HepG2 (cell line): ENCODE measurements at regions not wholly inside any gene's neighbourhood (a gene's known extent, or its start where the extent isn't known, plus 50 kb on each side); places are given as distances from the start of the nearest gene placed in this dataset.

ENCODE experiments used
- CEBPB ChIP-seq: IDR thresholded peaks from 2 replicates; pipeline ENCODE4 v1.6.1; 2011; ENCODE audit warnings: low read depth, low read length, improper control_type of control experiment, borderline replicate concordance
- EHMT2 ChIP-seq: fragments of 200-600 bp; sonication (generic); IDR thresholded peaks from 2 replicates; pipeline ENCODE4 v1.7.0; 2017; ENCODE audit warnings: antibody characterized with exemption, low read depth, low read length, borderline replicate concordance
- FOSL1 ChIP-seq: sonication (generic); formaldehyde crosslinking; IDR thresholded peaks from 2 replicates; pipeline ENCODE4 v1.9.0; 2021; ENCODE audit warnings: missing genetic modification reagents, borderline replicate concordance
- HNRNPK ChIP-seq: fragments of 200-400 bp; formaldehyde crosslinking; IDR thresholded peaks from 2 replicates; pipeline ENCODE4 v1.6.1; 2018; ENCODE audit warnings: low read length, low read depth, moderate library complexity, mild to moderate bottlenecking; ENCODE audit not compliant: poor library complexity, severe bottlenecking
- HOXA7 ChIP-seq: sonication (generic); formaldehyde crosslinking; IDR thresholded peaks from 2 replicates; pipeline ENCODE4 v1.8.1; 2022; ENCODE audit warnings: mild to moderate bottlenecking, missing genetic modification reagents, moderate library complexity
- IRF2 ChIP-seq: IDR thresholded peaks from 2 replicates; pipeline ENCODE4 v1.6.1; 2018; ENCODE audit warnings: missing genetic modification reagents, missing compliant biosample characterization
- JUND ChIP-seq: sonication (generic); formaldehyde crosslinking; IDR thresholded peaks from 2 replicates; pipeline ENCODE4 v1.8.0; 2022; ENCODE audit warnings: mild to moderate bottlenecking, missing genetic modification reagents
- SOX5 ChIP-seq: IDR thresholded peaks from 2 replicates; pipeline ENCODE4 v1.6.1; 2016; ENCODE audit warnings: borderline replicate concordance
- SRSF1 ChIP-seq: fragments of 200-400 bp; formaldehyde crosslinking; optimal IDR thresholded peaks from 2 replicates; pipeline ENCODE3; 2017; ENCODE audit warnings: mild to moderate bottlenecking, low read depth, low read length, moderate library complexity
- ZBTB8A ChIP-seq: sonication (generic); formaldehyde crosslinking; IDR thresholded peaks from 2 replicates; pipeline ENCODE4 v1.4.0; 2020; ENCODE audit warnings: mild to moderate bottlenecking, low read depth, missing genetic modification reagents, borderline replicate concordance
- ZFP90 ChIP-seq: sonication (generic); formaldehyde crosslinking; IDR thresholded peaks from 2 replicates; pipeline ENCODE4 v1.8.0; 2022; ENCODE audit warnings: missing genetic modification reagents, mild to moderate bottlenecking, inconsistent platforms, borderline replicate concordance
- ZNF230 ChIP-seq: sonication (generic); formaldehyde crosslinking; IDR thresholded peaks from 2 replicates; pipeline ENCODE4 v1.4.0; 2020; ENCODE audit warnings: mild to moderate bottlenecking, missing genetic modification reagents
- ZNF432 ChIP-seq: sonication (generic); formaldehyde crosslinking; IDR thresholded peaks from 2 replicates; pipeline ENCODE4 v1.5.0; 2020; ENCODE audit warnings: missing genetic modification reagents, mild to moderate bottlenecking, borderline replicate concordance
- ZNF549 ChIP-seq: sonication (generic); formaldehyde crosslinking; IDR thresholded peaks from 2 replicates; pipeline ENCODE4 v1.5.0; 2020; ENCODE audit warnings: missing genetic modification reagents
- ZNF879 ChIP-seq: sonication (generic); formaldehyde crosslinking; IDR thresholded peaks from 2 replicates; pipeline ENCODE4 v1.8.1; 2023; ENCODE audit warnings: missing genetic modification reagents
- ZNF883 ChIP-seq: sonication (generic); formaldehyde crosslinking; IDR thresholded peaks from 2 replicates; pipeline ENCODE4 v1.5.1; 2020; ENCODE audit warnings: mild to moderate bottlenecking, missing genetic modification reagents; ENCODE audit errors: not compliant biosample characterization
- ZSCAN20 ChIP-seq: sonication (generic); formaldehyde crosslinking; IDR thresholded peaks from 2 replicates; pipeline ENCODE4 v1.4.0; 2020; ENCODE audit warnings: missing genetic modification reagents, mild to moderate bottlenecking, borderline replicate concordance
- TF ChIP-seq, protein P1 (sequence below), 2 experiments: sonication (generic) in 1 of 2; formaldehyde crosslinking in 1 of 2; IDR thresholded peaks; 2 replicates each; pipeline versions ENCODE4 v1.4.0 to v1.6.1; 2018 to 2020; ENCODE audit warnings: missing genetic modification reagents in 2 of 2, borderline replicate concordance in 1 of 2, low read depth in 1 of 2, mild to moderate bottlenecking in 1 of 2, missing biosample characterization in 1 of 2
- TF ChIP-seq, protein P2 (sequence below): sonication (generic); formaldehyde crosslinking; IDR thresholded peaks from 2 replicates; pipeline ENCODE4 v1.4.0; 2020; ENCODE audit warnings: missing genetic modification reagents
- TF ChIP-seq, protein P3 (sequence below): sonication (generic); formaldehyde crosslinking; IDR thresholded peaks from 2 replicates; pipeline ENCODE4 v1.4.0; 2020; ENCODE audit warnings: missing genetic modification reagents
- TF ChIP-seq, protein P4 (sequence below): IDR thresholded peaks from 2 replicates; pipeline ENCODE4 v1.6.1; 2016; ENCODE audit warnings: mild to moderate bottlenecking, missing biosample characterization, missing genetic modification reagents
- TF ChIP-seq, protein P5 (sequence below): IDR thresholded peaks from 2 replicates; pipeline ENCODE4 v1.6.1; 2016

DNA sequence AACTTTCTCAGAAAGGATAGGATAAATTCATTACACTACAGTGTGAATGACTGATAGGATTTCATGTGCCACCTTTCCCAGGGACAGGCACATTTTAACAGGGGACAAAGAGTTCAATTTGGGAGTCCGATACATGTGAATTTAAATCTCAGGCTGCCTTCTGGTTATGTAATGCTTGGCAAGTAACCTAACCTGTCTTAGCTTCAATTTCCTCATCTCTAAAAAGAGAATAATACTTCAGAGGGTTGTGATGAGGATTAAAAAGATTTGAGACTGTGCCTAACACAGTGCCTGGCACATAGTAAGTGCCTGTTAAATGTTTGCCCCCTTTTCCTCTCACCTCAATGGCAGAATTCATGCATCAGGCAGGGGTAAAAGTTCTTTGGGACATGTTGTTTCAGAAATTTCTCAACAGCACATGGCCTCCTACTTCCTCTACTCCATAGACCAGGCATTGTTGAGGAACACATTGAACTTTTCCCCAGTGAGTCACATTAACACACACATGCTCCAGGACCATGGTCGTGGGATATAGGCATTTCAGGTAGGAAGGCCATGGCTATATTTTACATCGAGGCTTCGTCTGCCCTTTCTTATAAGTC is 94.6 kb upstream of the EGFLAM start (continued):
- TF ChIP-seq IRF2 (0 out of 2 replicates have a peak, but pooled peaks have one; percentile 85), JUND (peak; percentile 42), ZNF549 (CRISPR knock-in tag) (no peak), HNRNPK (no peak), ZBTB8A (CRISPR knock-in tag) (no peak), SRSF1 (no peak), CEBPB (peak; percentile 68), SOX5 (CRISPR knock-in tag) (peak; percentile 93), ZNF879 (CRISPR knock-in tag) (no peak), ZNF230 (CRISPR knock-in tag) (no peak), ZFP90 (0 out of 2 replicates have a peak, but pooled peaks have one; percentile 15), ZNF883 (CRISPR knock-in tag) (no peak), ZNF432 (no peak), ZSCAN20 (no peak), HOXA7 (CRISPR knock-in tag) (no peak), FOSL1 (CRISPR knock-in tag) (peak; percentile 85), EHMT2 (no peak)
- TF ChIP-seq, protein P1, sequence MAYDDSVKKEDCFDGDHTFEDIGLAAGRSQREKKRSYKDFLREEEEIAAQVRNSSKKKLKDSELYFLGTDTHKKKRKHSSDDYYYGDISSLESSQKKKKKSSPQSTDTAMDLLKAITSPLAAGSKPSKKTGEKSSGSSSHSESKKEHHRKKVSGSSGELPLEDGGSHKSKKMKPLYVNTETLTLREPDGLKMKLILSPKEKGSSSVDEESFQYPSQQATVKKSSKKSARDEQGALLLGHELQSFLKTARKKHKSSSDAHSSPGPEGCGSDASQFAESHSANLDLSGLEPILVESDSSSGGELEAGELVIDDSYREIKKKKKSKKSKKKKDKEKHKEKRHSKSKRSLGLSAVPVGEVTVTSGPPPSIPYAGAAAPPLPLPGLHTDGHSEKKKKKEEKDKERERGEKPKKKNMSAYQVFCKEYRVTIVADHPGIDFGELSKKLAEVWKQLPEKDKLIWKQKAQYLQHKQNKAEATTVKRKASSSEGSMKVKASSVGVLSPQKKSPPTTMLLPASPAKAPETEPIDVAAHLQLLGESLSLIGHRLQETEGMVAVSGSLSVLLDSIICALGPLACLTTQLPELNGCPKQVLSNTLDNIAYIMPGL (CRISPR knock-in tag; IDR thresholded peaks at IDR 0.05; ENCODE audit: borderline replicate concordance in 1 of 2, low read depth in 1 of 2): 0 out of 4 replicates have a peak, but pooled peaks of 1 of the 2 experiments have one; percentile 8
- TF ChIP-seq, protein P2, sequence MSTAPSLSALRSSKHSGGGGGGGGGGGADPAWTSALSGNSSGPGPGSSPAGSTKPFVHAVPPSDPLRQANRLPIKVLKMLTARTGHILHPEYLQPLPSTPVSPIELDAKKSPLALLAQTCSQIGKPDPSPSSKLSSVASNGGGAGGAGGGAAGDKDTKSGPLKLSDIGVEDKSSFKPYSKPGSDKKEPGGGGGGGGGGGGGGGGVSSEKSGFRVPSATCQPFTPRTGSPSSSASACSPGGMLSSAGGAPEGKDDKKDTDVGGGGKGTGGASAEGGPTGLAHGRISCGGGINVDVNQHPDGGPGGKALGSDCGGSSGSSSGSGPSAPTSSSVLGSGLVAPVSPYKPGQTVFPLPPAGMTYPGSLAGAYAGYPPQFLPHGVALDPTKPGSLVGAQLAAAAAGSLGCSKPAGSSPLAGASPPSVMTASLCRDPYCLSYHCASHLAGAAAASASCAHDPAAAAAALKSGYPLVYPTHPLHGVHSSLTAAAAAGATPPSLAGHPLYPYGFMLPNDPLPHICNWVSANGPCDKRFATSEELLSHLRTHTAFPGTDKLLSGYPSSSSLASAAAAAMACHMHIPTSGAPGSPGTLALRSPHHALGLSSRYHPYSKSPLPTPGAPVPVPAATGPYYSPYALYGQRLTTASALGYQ (CRISPR knock-in tag): peak; percentile 44; the same call in 1 of the 2 replicates
- TF ChIP-seq, protein P3, sequence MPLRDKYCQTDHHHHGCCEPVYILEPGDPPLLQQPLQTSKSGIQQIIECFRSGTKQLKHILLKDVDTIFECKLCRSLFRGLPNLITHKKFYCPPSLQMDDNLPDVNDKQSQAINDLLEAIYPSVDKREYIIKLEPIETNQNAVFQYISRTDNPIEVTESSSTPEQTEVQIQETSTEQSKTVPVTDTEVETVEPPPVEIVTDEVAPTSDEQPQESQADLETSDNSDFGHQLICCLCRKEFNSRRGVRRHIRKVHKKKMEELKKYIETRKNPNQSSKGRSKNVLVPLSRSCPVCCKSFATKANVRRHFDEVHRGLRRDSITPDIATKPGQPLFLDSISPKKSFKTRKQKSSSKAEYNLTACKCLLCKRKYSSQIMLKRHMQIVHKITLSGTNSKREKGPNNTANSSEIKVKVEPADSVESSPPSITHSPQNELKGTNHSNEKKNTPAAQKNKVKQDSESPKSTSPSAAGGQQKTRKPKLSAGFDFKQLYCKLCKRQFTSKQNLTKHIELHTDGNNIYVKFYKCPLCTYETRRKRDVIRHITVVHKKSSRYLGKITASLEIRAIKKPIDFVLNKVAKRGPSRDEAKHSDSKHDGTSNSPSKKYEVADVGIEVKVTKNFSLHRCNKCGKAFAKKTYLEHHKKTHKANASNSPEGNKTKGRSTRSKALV (CRISPR knock-in tag): no peak
- TF ChIP-seq, protein P4, sequence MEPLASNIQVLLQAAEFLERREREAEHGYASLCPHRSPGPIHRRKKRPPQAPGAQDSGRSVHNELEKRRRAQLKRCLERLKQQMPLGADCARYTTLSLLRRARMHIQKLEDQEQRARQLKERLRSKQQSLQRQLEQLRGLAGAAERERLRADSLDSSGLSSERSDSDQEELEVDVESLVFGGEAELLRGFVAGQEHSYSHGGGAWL (CRISPR knock-in tag): no peak
- TF ChIP-seq, protein P5, sequence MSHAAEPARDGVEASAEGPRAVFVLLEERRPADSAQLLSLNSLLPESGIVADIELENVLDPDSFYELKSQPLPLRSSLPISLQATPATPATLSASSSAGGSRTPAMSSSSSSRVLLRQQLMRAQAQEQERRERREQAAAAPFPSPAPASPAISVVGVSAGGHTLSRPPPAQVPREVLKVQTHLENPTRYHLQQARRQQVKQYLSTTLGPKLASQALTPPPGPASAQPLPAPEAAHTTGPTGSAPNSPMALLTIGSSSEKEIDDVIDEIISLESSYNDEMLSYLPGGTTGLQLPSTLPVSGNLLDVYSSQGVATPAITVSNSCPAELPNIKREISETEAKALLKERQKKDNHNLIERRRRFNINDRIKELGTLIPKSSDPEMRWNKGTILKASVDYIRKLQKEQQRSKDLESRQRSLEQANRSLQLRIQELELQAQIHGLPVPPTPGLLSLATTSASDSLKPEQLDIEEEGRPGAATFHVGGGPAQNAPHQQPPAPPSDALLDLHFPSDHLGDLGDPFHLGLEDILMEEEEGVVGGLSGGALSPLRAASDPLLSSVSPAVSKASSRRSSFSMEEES (CRISPR knock-in tag): peak; percentile 89
